Retinal pigment epithelial cell (primary cell): ENCODE measurements at regions not wholly inside any gene's neighbourhood (a gene's known extent, or its start where the extent isn't known, plus 50 kb on each side); places are given as distances from the start of the nearest gene placed in this dataset.

Source experiments
- DNase-seq: peaks from one replicate; pipeline ENCODE4 v3.0.0-alpha.2; 2010; ENCODE audit warnings: low read depth
- H3K4me3 ChIP-seq: 2 replicates; pipeline ENCODE4 v1.5.1; 2011; ENCODE audit warnings: mild to moderate bottlenecking, low read length, control low read depth, moderate library complexity
- TF ChIP-seq, protein P1 (sequence below): conservative IDR thresholded peaks from 2 replicates; pipeline ENCODE4 v1.5.1; 2011; ENCODE audit warnings: low read depth, low read length, control low read depth, inconsistent platforms

GRCh38 chr21:16502273-16502672 lies 772.5 kb downstream of the USP25 start:
- TF ChIP-seq, protein P1, sequence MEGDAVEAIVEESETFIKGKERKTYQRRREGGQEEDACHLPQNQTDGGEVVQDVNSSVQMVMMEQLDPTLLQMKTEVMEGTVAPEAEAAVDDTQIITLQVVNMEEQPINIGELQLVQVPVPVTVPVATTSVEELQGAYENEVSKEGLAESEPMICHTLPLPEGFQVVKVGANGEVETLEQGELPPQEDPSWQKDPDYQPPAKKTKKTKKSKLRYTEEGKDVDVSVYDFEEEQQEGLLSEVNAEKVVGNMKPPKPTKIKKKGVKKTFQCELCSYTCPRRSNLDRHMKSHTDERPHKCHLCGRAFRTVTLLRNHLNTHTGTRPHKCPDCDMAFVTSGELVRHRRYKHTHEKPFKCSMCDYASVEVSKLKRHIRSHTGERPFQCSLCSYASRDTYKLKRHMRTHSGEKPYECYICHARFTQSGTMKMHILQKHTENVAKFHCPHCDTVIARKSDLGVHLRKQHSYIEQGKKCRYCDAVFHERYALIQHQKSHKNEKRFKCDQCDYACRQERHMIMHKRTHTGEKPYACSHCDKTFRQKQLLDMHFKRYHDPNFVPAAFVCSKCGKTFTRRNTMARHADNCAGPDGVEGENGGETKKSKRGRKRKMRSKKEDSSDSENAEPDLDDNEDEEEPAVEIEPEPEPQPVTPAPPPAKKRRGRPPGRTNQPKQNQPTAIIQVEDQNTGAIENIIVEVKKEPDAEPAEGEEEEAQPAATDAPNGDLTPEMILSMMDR, result no peak
- no peak for DNase-seq
- no peak overlapping the region for H3K4me3 ChIP-seq

DNA sequence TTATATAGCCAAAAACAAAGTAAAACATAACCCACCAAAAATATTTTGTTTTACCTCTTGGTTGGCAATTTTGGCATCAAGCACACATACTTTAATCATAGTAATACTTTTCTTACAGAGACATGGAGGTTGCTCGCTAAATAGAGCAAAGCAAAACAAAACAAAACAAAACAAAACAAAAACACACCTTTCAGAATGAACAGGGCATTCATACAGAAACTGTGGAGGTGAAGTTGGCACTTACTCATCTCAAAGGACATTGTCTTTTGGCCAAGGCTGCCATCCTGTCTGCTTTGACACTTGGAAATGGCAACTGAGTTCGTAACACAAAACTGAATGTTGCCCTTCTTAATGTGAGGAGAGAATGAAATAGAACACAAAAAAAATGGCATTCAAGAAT lies 773.1 kb downstream of the USP25 start:
- TF ChIP-seq, protein P1, result no peak
- no peak overlapping the region for H3K4me3 ChIP-seq
- DNase-seq, result no peak

GRCh38 chr21:16504281-16504680 lies 774.5 kb downstream of the USP25 start:
- no peak for DNase-seq
- H3K4me3 ChIP-seq, result no peak overlapping the region
- TF ChIP-seq, protein P1, result no peak

DNA sequence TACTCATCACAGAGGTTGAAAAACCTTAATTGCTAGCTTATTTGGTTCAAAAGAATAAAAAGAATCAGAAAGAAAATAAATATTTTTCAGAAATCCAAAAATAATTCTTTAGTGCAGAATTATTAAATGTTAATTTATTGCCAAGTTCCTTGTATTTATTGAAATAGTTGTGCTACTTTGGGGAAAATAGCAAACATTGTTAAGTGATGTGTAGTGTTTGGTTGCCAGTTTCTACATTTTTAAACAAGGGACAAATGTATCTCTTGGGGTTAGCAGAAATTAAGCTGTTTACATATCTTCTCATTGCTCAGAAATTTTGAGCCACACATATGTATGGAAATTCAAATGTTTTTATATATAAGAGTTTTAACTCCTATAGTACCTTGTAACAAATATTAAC lies 775.0 kb downstream of the USP25 start:
- TF ChIP-seq, protein P1, result no peak
- H3K4me3 ChIP-seq, result no peak overlapping the region
- no peak for DNase-seq

GRCh38 chr21:16509476-16509875 lies 779.7 kb downstream of the USP25 start:
- TF ChIP-seq, protein P1, result no peak
- DNase-seq, result no peak
- H3K4me3 ChIP-seq, result no peak overlapping the region

- DNase-seq, result no peak
- H3K4me3 ChIP-seq, result no peak overlapping the region
- TF ChIP-seq, protein P1, result no peak
Observed at GRCh38 chr21:16514316-16514715, 784.5 kb downstream of the USP25 start.

GRCh38 chr21:16517383-16517782 lies 787.6 kb downstream of the USP25 start:
- no peak overlapping the region for H3K4me3 ChIP-seq
- peak; percentile 15 for DNase-seq
- TF ChIP-seq, protein P1, result no peak
